Medulla oblongata (tissue), 1 donor: ENCODE measurements at regions not wholly inside any gene's neighbourhood (a gene's known extent, or its start where the extent isn't known, plus 50 kb on each side); places are given as distances from the start of the nearest gene placed in this dataset.
"Not testable (repeated sequence)": the region's sequence is repeated elsewhere in the genome, so short reads cannot be mapped to it uniquely, and the experiment has no call there.

Experiments
- DNase-seq: peaks from one replicate; pipeline ENCODE4 v3.0.0-alpha.2; 2015; ENCODE audit errors: extremely low spot score

DNA sequence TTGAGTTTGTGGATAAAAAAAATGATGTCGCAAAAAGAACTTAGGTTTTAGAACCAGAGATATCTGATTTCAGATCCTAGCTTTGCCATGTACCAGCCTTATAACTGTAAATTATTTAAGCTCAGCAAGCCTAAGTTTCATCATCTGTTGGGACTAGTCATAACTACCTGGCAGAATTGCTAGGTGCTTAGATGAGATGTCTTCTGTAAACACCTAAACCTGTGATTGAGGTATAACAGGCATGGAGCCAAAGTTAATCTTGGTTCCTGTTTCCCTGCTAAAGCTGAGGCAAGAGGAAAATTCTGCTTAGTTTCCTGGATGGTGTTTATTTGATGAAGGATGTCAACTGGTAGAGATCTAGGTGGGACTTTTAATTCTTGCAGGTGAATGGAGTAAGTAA, 331.3 kb upstream of the RBMS3 start:
- no peak for DNase-seq

DNA sequence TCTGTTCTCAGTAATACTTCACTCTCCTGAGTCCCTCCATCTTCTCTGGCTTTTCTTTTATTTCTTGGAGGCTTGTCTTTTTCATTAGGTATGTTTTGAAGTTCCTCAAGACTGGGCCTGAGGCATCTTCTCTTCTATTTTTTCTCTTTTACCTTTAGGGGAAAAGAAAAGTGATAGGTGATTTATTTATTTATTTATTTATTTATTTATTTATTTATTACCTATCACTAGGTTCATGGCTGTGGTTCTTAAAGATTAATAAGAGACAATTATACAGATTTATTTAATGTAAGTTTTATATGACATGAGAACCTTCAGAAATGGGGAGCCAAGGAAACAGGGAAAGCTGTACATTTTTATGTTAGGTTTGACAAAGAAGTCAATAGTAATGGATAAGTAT, 330.3 kb upstream of the RBMS3 start:
- no peak for DNase-seq

DNA sequence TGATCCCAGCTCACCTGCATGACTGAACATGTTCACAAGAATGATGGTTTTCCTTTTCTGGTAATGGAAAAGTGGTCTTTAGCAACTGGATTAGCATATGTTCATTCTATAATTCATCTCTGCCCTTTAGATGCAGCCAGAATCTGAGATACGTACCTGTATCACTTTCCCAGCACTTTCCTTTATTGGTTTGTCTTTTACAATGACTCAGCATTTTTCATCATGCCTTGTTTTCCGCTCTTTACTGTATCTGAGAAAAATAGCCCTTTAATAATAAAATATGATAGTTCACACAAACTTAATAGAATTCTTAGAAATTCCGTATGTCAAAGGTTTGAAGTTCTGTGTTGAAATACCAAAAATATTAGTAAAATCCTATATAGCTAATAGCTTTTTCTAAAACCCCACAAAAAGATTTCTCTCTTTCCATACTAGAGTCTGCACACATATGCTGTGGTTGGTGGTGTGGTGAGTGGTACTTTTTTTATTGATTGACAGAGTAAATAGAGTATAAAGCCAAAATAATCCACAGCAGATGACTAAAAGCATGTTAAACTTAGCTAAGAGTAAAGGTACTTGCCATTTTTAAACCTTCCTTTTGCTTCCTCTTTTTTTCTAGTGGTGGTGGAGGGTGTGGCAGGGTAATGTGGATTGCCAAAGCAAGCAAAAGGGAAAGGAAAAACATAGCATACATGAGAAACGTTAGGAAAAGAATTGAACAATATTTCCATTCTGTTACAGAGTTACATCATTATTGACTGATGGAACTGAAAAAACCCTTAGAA, 328.9 kb upstream of the RBMS3 start:
- DNase-seq, result no peak

DNA sequence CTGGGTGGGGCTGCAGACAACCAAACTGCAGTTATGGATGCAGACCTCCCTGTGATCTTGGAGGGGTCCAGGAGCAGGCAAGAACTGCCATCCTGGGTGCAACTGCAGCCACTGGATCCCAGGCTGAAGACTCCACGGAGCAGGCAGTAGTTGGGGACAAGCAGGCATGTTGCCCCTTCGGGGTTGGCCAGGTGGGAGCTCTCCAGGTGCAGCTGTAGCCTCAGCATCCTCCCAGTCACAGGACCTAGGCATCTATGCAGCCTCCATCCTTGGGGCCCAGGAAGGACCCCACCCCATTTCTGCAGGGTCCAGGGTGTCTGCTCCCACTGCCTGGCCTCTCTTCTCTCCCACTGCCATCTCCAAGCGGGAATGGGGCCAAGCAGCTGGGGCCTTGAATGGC, 322.2 kb upstream of the RBMS3 start:
- DNase-seq, result no peak

DNA sequence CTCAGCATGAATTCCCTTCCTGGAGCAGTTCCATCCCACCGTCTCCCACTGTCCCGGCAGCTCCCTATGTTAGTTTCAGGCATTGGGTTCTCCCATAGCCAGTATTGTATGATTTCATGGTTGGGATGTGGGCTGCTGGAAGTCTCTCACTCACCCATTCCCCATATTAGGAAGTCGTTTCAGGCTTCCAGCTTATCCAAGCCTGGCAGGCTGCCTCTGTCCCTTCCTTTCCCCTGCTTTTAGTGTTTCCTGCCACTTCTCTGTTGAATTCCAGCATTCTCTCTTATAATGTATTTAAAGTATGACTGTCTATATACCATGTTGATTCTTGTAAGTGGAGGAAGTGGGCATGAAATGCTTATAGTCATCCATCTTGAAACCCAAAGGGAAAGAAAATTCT, 309.7 kb upstream of the RBMS3 start:
- no peak for DNase-seq

DNA sequence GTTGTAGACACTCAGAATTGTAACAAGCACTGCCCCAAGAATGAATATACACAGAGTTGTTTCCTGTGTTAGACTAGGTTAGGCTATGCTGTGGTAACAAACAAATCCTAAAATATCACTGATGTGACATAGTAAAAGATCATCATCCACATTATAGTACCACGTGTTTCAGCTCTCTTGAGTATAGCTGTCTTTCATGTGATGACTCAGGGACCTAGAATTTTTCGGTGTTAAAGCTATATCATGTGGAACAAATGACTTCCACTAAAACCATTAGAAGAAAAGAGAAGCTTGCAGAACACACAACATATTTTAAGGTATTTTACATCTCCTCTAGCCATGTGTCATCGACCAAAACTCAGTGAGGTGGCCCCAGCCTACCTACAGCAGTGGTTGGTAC, 307.9 kb upstream of the RBMS3 start:
- DNase-seq, result no peak

DNA sequence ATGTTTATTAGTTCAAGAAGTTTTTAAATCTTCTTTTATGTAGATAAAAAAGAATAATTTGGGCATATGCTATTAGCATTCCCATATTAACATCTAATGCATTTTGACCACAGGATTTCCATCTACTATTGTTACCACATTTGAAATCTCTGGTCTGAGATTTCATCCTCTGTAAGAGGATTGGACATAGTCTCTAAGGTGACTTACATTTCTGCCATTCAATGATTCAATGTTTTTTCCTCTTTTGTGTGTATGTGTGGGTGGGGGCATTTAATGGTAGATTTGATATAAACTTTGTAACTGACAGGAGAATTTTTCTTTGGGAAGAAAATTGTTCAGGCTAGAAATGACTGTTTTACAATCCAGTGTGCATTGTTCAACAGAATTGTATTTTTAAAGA, 307.3 kb upstream of the RBMS3 start:
- no peak for DNase-seq

DNA sequence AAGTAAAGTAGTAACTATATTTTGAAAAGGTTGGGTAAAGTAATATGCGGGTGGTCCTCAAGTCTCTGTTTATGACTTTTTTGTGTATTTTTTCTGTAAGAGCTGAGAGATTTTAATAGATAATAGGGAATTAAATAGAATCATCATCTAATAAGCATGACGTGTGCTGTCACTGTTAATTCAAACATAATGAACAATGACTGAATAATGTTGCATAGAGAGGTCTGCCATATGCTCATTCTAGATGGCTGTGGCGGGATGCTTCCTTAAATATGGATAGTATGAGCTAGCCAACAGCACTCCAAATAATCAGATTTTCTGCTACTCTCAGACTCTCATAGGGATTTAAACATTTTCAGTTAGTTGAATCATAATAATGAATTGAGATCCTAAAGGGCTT, 302.8 kb upstream of the RBMS3 start:
- no peak for DNase-seq

DNA sequence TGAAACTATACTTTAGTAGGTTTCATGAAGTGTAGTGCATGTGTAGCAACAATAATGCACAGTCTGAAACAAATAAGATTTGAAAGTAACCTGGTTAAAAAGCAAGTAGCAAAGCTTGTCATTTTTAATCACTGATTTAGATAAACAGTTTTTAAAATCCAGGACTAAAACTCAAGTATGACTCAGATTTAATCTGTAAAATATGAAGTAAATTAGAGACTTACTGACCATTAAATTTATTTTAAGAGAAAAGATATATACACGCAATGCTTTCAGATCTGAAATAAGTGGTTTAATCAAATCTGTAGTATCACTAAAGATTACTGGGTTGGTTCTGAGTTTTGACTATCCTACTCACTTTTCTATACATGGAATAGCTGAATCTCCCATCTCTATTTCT, 300.7 kb upstream of the RBMS3 start:
- DNase-seq, result no peak

DNA sequence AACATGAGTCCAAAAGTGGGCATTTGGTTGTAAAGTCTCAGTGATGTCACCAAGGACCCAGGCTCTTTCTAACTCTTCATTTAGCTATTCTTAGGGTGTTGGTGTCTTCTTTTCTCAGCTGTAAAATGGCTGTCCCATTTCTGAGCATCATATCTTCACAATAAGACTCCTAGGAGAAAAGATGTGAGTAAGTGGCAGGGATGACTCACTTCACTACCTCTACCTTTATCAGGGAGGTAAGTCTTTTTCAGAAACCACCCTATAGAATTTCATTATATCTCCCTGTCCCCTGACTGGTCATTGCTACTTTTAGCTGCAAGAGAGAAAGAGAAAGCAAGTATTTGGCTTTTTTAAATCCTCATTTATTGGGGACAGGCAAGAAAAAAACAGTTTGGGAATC, 300.2 kb upstream of the RBMS3 start:
- no peak for DNase-seq

DNA sequence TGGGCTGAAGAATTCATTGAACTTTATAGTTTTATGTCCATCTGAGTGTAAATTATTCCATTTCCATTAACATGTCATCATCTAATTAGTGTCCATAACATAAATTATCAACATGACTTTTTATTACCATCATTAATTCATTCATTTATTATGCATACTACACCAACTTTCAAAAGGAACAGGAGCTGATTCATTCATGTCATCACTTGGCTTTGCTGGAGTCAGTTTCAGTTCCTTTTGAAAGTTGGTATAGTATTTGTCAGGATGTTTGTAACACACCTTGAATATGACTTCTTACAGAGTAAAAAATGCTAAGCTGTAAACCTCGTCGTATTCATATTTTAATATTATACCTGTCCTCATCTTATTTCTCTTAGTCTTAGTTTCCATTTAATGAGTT, 298.0 kb upstream of the RBMS3 start:
- DNase-seq, result no peak

DNA sequence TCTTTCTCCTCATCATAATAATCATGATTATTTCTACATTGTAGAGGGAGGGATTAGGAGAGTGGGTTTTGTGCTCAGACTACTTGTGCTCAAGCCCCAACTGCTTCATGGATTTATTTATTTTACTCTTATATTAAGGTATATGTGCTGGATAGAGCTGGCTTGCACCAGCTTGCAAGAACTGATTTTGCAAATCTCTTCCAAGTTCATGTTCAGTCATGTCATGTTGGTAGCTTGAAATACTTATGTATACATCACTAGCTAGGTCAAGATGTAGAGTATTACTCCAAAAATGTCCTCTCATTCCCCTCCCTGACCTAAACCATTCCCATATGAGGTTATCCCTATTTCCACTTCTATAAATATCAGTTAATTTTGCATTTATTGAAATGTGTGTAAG, 293.9 kb upstream of the RBMS3 start:
- DNase-seq, result no peak

DNA sequence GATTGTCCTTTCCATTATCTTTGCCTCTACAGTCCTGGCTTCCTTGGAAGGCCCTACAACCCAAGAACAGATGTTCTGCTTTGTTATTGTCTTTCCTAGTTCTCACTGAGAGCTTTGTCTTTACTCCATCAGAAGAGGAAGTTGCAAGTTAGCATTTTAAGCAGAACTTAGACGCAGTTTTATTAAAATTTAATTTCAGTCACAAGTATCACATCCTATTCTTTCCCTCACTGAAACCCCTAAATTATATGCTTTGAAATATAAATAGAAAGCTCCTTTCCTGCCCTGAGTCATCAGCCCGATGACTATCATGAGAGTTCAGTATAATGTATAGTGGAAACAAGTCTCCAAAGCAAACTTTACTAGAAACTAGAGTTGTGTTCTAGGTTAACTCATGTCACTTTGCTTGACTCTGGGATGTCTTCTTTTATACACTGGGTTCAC, 291.2 kb upstream of the RBMS3 start:
- no peak for DNase-seq

DNA sequence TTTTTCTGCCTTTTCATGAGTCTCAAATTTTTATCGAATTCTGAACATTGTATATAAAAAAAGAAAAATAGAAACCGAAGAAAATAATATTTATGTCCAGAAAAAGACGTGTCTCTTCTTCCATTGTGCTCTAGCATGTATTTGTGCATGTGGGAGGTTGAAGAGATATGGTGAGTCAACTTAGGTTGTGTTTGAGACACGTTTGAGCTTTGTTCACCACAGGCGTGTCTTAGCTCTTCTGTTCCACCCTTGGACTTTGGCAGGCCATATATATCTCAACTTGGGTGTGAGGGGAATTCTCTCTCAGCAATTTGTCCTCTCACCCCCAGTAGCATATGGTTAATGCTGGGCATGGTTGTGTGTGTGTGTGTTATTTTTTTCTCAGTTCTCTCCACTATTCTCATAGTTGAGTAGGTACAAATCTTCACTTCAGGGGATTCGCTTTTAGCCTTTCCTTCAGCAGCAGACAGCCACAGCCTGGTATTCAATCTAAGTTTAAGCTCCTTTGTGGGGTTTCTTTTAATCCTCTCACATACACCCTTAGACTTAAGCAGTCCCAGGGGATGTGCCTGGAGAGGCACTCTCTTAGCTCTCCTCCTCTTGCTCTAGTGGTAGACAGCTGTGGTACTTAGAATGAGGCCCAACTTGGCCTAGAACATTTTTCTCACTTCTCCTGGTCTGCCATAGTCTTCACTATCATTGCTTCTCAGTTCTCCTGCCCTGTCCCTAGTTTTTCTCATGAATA, 286.5 kb upstream of the RBMS3 start:
- no peak for DNase-seq

DNA sequence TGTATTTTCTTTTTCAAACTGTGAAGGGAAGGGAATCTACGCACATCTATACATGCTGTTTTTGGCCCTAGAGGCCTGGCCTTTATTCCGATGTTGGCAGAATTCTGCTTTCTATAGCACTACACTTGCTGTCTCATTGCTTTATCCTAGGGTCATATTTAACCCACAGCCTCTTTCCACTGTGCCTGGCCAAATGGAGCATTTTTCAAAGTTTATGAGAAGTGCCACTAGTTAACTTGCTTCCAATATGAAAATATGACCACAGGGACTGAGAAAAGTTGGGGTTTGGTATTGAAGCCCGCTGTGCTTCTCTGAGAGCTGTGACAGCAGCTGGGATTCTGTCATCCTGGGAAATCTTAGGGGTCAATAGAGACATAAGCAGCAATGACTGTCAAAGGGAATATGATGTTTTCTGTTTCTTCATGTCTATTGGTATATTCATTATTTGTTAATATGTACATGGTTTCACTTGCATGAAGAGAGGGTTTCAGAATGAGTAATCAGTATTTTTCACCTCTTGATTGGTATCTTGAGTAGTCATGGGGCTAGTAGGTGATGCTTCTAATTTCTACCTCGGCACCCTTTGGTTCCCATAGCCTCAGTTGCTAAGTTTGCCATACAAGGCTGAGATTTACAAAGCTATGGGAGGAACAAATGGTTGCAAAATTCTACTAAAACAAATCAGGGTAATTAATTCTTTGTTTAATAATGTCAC, 275.8 kb upstream of the RBMS3 start:
- DNase-seq, result no peak

DNA sequence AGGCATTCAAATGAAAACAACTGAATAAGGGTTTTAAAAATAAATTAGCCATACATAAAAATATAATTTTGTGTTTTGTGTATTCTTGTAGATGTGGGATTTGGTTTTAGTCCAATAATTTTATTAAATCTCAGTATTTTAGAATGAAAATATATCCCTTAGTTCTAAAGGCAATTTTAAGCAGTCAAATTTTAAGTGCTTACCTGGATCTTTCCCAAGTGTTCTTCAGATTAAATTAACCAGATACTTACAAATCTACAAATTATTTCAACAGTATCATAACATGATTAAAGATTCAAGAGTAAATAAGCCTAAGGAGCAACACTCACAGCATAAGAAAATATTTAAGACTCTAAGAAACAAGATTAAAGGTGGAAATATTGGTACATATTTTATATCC, 275.0 kb upstream of the RBMS3 start:
- DNase-seq, result no peak

DNA sequence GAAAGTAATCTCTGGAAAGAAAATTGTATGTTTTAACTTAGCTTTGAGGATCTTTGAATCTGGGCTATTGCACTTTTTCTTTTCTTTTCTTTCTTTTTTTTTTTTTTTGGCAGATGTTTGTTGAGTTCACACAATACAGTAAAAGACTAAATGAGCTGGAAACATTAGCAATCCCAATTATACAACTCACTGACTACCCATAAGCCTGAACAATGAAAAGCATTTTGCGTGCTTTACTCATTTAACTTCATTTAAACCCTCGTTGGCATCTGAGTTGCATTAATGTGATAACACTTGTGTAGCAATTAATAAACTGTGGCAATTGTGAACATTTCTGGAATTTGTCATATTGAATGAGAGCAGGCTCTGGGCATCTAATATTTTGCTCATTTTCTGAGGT, 269.4 kb upstream of the RBMS3 start:
- DNase-seq, result peak; percentile 20

DNA sequence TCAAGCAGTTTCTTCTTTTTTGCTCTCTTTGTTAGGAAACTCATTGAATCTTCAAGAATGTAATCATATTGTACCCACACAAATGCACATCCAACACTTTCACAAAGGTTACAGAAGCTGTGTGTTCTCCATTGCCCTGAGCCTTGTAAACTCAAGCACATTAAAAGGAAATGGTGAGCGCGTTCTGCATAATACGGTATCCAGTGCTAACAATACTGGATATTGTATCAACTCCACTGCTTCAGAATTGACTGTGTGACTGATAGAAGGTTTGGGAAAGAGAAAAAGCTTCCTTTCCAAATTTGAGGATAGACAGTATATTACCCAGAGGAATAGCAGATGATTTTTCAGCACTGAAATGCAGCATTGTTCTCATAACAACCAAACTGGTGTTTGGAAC, 268.9 kb upstream of the RBMS3 start:
- no peak for DNase-seq

DNA sequence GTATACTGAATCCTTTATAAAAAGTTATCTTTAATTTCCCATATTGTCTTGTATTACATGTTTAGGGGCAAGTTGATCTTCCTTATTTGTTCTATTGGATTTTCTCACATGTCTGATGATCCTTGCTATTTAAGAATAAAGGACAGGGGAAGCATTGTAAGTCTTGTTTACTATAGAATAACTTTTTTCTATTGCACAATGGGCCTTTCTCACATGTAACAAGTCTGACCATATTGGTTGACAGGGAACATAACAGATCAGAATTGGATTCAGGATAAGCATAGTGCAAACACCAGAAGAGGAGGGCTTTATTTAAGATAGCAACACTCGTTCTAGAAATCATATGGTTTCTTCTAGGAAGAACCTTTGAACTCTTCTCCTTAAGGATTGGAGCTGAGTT, 257.9 kb upstream of the RBMS3 start:
- DNase-seq, result no peak

DNA sequence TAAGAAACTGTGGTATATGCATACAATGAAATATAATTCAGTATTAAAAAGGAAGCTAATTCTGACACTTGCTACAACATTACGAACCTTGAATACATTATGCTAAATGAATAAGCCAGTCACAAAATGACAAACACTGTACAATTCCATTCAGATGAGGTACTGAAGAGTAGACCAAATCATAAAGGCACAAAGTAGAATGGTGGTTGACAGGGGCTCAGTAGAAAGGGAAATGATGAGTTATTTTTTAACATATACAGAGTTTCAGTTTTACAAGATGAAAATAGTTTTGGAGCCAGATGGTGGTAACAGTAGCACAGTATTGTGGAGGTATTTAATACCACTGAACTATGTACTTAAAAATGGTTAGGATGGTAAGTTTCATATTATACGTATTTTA, 254.6 kb upstream of the RBMS3 start:
- DNase-seq, result no peak

DNA sequence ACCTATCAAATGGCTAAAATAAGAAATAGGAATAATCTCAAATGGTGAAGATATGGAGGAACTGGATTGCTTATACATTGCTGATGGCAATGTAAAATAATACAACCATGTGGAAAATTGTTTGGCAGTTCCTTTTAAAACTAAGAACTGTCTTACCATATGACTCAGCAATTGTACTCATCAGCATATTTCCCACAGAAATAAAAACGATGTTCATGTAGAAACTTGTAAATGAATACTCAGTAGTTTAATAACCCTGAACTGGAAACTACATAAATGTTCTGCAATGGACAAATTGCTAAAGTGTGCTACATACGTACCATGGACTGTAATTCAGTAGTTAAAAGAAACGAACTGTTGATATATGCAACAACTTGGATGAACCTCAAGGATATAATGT, 253.9 kb upstream of the RBMS3 start:
- no peak for DNase-seq

DNA sequence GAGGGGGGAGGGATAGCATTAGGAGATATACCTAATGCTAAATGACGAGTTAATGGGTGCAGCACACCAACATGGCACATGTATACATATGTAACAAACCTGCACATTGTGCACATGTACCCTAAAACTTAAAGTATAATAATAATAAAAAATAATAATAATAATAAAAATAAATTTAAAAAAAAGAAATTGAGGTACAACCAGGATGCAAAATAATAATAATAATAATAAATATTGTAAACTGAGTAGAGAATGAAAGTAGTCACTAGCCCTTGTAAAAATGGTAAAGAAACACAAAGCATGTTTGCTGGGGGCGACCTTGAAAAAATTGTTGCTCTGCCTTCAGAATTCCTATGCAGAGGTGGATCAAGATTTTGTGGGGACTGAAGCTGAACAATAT, 249.7 kb upstream of the RBMS3 start:
- not testable (repeated sequence) for DNase-seq

DNA sequence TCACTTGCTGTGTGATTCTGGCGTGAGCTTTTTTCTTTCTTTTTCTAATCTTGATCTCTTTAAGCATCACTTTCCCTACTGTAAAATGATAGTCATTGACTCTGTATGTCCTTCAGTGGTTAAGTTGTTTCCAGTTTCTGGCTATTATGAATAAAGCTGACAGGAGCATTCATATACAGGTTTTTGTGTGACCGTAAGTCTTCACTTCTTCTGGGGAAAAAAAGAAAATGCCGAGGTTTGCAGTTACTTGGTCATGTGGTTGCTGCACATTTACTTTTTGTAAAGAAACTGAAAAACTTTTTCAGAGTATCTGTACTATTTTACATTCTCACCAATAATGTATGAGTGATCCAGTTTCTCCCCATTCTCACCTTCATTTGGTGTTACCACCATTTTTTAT, 247.4 kb upstream of the RBMS3 start:
- DNase-seq, result no peak
